ENCODE measurements at regions not wholly inside any gene's neighbourhood (a gene's known extent, or its start where the extent isn't known, plus 50 kb on each side); places are given as distances from the start of the nearest gene placed in this dataset.

DNA sequence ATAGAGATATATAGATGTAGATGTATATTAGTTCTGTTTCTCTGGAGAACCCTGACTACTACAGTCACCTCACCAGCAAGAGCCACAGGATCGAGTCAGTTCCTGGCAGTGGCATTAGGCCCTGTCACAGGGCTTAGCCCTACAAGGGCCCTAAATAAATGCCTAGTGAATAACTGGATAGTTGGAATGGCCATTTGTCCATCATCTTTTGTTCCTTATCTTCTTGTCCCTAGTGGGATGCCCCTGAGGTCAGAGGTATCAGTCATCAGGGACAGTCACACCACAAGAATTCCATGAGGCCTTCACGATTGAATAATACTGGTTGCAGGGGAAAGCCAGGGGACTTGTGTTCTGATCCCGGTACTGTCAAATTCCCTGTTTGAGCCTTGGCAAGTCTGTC is 204.9 kb upstream of the PPP2R3A start:
- no peak for DNase-seq
- no peaks in the 10 kb centered on the region for H3K9me3 ChIP-seq
- H3K4me1 ChIP-seq = no peaks in the 10 kb centered on the region
- intact Hi-C loops (cut with DNase I; ENCODE audit: low total_unique reads) (no loop called here), in situ Hi-C loops (cut with MboI; ENCODE audit: low pct_ligation_motif_present in 1 of 4, low pct_unique_long_range_greater_than_20kb in 1 of 4, low sequenced_read_pairs in 3 of 4) (no loop called here)
- no peaks in the 10 kb centered on the region for H3K27me3 ChIP-seq
- no peak for TF ChIP-seq POLR2AphosphoS5 (IDR thresholded peaks at IDR 0.05)
- no peak for TF ChIP-seq POLR2A (IDR thresholded peaks at IDR 0.05)
- TF ChIP-seq, protein P1, sequence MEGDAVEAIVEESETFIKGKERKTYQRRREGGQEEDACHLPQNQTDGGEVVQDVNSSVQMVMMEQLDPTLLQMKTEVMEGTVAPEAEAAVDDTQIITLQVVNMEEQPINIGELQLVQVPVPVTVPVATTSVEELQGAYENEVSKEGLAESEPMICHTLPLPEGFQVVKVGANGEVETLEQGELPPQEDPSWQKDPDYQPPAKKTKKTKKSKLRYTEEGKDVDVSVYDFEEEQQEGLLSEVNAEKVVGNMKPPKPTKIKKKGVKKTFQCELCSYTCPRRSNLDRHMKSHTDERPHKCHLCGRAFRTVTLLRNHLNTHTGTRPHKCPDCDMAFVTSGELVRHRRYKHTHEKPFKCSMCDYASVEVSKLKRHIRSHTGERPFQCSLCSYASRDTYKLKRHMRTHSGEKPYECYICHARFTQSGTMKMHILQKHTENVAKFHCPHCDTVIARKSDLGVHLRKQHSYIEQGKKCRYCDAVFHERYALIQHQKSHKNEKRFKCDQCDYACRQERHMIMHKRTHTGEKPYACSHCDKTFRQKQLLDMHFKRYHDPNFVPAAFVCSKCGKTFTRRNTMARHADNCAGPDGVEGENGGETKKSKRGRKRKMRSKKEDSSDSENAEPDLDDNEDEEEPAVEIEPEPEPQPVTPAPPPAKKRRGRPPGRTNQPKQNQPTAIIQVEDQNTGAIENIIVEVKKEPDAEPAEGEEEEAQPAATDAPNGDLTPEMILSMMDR (IDR thresholded peaks at IDR 0.05) = no peak
- TF ChIP-seq EP300 (IDR thresholded peaks at IDR 0.05; ENCODE audit: low read depth) = no peak
- H3K36me3 ChIP-seq = no peaks in the 10 kb centered on the region
- 86 to 90% methylated on average over 1 to 3 of the region's 3 CpGs for WGBS, 2 donors (ENCODE audit: low coverage in 1 of 2)
- H3K4me3 ChIP-seq = no peak overlapping the region
- no peak overlapping the region for H3K27ac ChIP-seq

- Histone ChIP-seq H3K36me3 (no peaks in the 10 kb centered on the region), H3K4me1 (no peaks in the 10 kb centered on the region), H3K27ac (no peak overlapping the region), H3K4me3 (no peak overlapping the region), H3K9me3 (no peaks in the 10 kb centered on the region), H3K27me3 (no peaks in the 10 kb centered on the region)
- 0 to 42% methylated on average over 1 to 4 of the region's 4 CpGs for WGBS, 2 donors (ENCODE audit: low coverage in 1 of 2)
- intact Hi-C loops (cut with DNase I; ENCODE audit: low total_unique reads) = no loop called here
- no peak for DNase-seq
- no peak for TF ChIP-seq POLR2AphosphoS5 (IDR thresholded peaks at IDR 0.05)
- no peak for TF ChIP-seq POLR2A (IDR thresholded peaks at IDR 0.05)
- TF ChIP-seq EP300 (IDR thresholded peaks at IDR 0.05; ENCODE audit: low read depth) = no peak
- TF ChIP-seq, protein P1 (IDR thresholded peaks at IDR 0.05) = no peak
- in situ Hi-C loops (cut with MboI; ENCODE audit: low pct_ligation_motif_present in 1 of 4, low pct_unique_long_range_greater_than_20kb in 1 of 4, low sequenced_read_pairs in 3 of 4) = no loop called here
Measured at GRCh38 chr3:135762188-135762856, 203.2 kb upstream of the PPP2R3A start.

GRCh38 chr3:135766115-135766514 is 199.4 kb upstream of the PPP2R3A start:
- in situ Hi-C loops (cut with MboI; ENCODE audit: low pct_ligation_motif_present in 1 of 4, low pct_unique_long_range_greater_than_20kb in 1 of 4, low sequenced_read_pairs in 3 of 4) (no loop called here), intact Hi-C loops (cut with DNase I; ENCODE audit: low total_unique reads) (no loop called here)
- no peaks in the 10 kb centered on the region for H3K27me3 ChIP-seq
- no peaks in the 10 kb centered on the region for H3K9me3 ChIP-seq
- no peaks in the 10 kb centered on the region for H3K36me3 ChIP-seq
- H3K4me1 ChIP-seq = no peaks in the 10 kb centered on the region
- TF ChIP-seq, protein P1 (IDR thresholded peaks at IDR 0.05) = no peak
- no peak for TF ChIP-seq EP300 (IDR thresholded peaks at IDR 0.05; ENCODE audit: low read depth)
- TF ChIP-seq POLR2A (IDR thresholded peaks at IDR 0.05) = no peak
- no peak for TF ChIP-seq POLR2AphosphoS5 (IDR thresholded peaks at IDR 0.05)
- no peak for DNase-seq
- H3K4me3 ChIP-seq = no peak overlapping the region
- 44 to 79% methylated on average over 2 of the region's 2 CpGs for WGBS, 2 donors (ENCODE audit: low coverage in 1 of 2)
- no peak overlapping the region for H3K27ac ChIP-seq

DNA sequence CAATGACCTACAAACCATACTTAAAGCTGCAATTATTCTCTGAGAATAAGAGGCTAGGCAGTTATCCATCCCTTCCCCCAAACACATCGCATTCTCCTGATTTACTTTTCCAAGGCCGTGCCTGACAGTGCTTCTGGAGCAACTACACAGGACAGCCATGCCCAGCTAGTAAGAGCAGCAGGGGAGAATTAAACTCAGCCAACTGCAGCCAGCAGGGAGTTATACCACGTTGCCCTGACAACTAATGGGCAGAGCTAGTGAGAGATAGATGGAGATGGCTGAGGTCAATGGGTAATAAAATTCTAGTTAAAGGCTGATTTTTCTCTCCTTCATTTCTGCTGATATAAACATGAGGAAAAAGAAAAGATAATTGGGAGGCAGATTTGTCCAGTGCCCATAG is 193.8 kb upstream of the PPP2R3A start:
- no peaks in the 10 kb centered on the region for H3K9me3 ChIP-seq
- H3K36me3 ChIP-seq = no peaks in the 10 kb centered on the region
- intact Hi-C loops (cut with DNase I; ENCODE audit: low total_unique reads) (no loop called here), in situ Hi-C loops (cut with MboI; ENCODE audit: low pct_ligation_motif_present in 1 of 4, low pct_unique_long_range_greater_than_20kb in 1 of 4, low sequenced_read_pairs in 3 of 4) (no loop called here)
- no peak for DNase-seq
- H3K27ac ChIP-seq = no peak overlapping the region
- no peaks in the 10 kb centered on the region for H3K27me3 ChIP-seq
- no peak overlapping the region for H3K4me3 ChIP-seq
- TF ChIP-seq POLR2A (IDR thresholded peaks at IDR 0.05) (no peak), EP300 (IDR thresholded peaks at IDR 0.05; ENCODE audit: low read depth) (no peak), POLR2AphosphoS5 (IDR thresholded peaks at IDR 0.05) (no peak)
- TF ChIP-seq, protein P1 (IDR thresholded peaks at IDR 0.05) = no peak
- H3K4me1 ChIP-seq = no peaks in the 10 kb centered on the region
- 54% methylated on average over 3 of the region's 3 CpGs; no CpG with 5 or more reads in 1 of the 2 donors for WGBS, 2 donors (ENCODE audit: low coverage in 1 of 2)
